Erythroblast (primary cell): ENCODE measurements at regions not wholly inside any gene's neighbourhood (a gene's known extent, or its start where the extent isn't known, plus 50 kb on each side); places are given as distances from the start of the nearest gene placed in this dataset.

Experiments
- GATA1 ChIP-seq: IDR thresholded peaks from 2 replicates; pipeline ENCODE4 v1.6.1; 2011; ENCODE audit warnings: low read depth, mild to moderate bottlenecking, control low read depth, low read length, moderate library complexity
- POLR2A ChIP-seq: IDR thresholded peaks from 2 replicates; pipeline ENCODE4 v1.6.1; 2011; ENCODE audit warnings: mild to moderate bottlenecking, low read length

- TF ChIP-seq POLR2A (no peak), GATA1 (no peak)
Measured at GRCh38 chr1:232503497-232503896, 126.4 kb downstream of the SIPA1L2 start.
